ENCODE measurements at regions not wholly inside any gene's neighbourhood (a gene's known extent, or its start where the extent isn't known, plus 50 kb on each side); places are given as distances from the start of the nearest gene placed in this dataset.
"Not testable (repeated sequence)": the region's sequence is repeated elsewhere in the genome, so short reads cannot be mapped to it uniquely, and the experiment has no call there.

GRCh38 chr2:184270660-184271059 lies 327.7 kb upstream of the ZNF804A start:
- no peak for DNase-seq

GRCh38 chr2:184272056-184272455 lies 326.3 kb upstream of the ZNF804A start:
- DNase-seq = no peak

GRCh38 chr2:184294831-184295230 lies 303.5 kb upstream of the ZNF804A start:
- no peak for DNase-seq

- no peak for DNase-seq
Observed at GRCh38 chr2:184297085-184297484, 301.2 kb upstream of the ZNF804A start.

GRCh38 chr2:184302506-184302905 lies 295.8 kb upstream of the ZNF804A start:
- DNase-seq = no peak

- DNase-seq = no peak
Observed at GRCh38 chr2:184304006-184304405, 294.3 kb upstream of the ZNF804A start.

GRCh38 chr2:184305105-184305504 lies 293.2 kb upstream of the ZNF804A start:
- no peak for DNase-seq

GRCh38 chr2:184308706-184309105 lies 289.6 kb upstream of the ZNF804A start:
- no peak for DNase-seq

GRCh38 chr2:184312970-184313369 lies 285.4 kb upstream of the ZNF804A start:
- DNase-seq = no peak

- no peak for DNase-seq
Observed at GRCh38 chr2:184314829-184315228, 283.5 kb upstream of the ZNF804A start.

GRCh38 chr2:184316921-184317320 lies 281.4 kb upstream of the ZNF804A start:
- DNase-seq = no peak

- DNase-seq = no peak
Observed at GRCh38 chr2:184322615-184323014, 275.7 kb upstream of the ZNF804A start.

GRCh38 chr2:184326066-184326465 lies 272.3 kb upstream of the ZNF804A start:
- DNase-seq = no peak

- DNase-seq = not testable (repeated sequence)
Observed at GRCh38 chr2:184327805-184328204, 270.5 kb upstream of the ZNF804A start.

- not testable (repeated sequence) for DNase-seq
Observed at GRCh38 chr2:184330561-184330960, 267.8 kb upstream of the ZNF804A start.

GRCh38 chr2:184336688-184337087 lies 261.6 kb upstream of the ZNF804A start:
- no peak for DNase-seq

GRCh38 chr2:184338771-184339170 lies 259.6 kb upstream of the ZNF804A start:
- no peak for DNase-seq

- DNase-seq = no peak
Observed at GRCh38 chr2:184339966-184340365, 258.4 kb upstream of the ZNF804A start.

- DNase-seq = no peak
Observed at GRCh38 chr2:184346338-184346862, 251.9 kb upstream of the ZNF804A start.

GRCh38 chr2:184351126-184351525 lies 247.2 kb upstream of the ZNF804A start:
- DNase-seq = no peak

GRCh38 chr2:184357033-184357432 lies 241.3 kb upstream of the ZNF804A start:
- no peak for DNase-seq

- no peak for DNase-seq
Observed at GRCh38 chr2:184359379-184359778, 238.9 kb upstream of the ZNF804A start.

GRCh38 chr2:184363213-184363612 lies 235.1 kb upstream of the ZNF804A start:
- DNase-seq = no peak

GRCh38 chr2:184367211-184367610 lies 231.1 kb upstream of the ZNF804A start:
- DNase-seq = no peak

- DNase-seq = no peak
Observed at GRCh38 chr2:184369307-184369706, 229.0 kb upstream of the ZNF804A start.

GRCh38 chr2:184370954-184371353 lies 227.4 kb upstream of the ZNF804A start:
- DNase-seq = no peak
